Activated CD8-positive, alpha-beta T cell treated with anti-CD3 and anti-CD28 coated beads for 36 hours (primary cell): ENCODE measurements at regions not wholly inside any gene's neighbourhood (a gene's known extent, or its start where the extent isn't known, plus 50 kb on each side); places are given as distances from the start of the nearest gene placed in this dataset.

Experiments used
- ATAC-seq: fragments of 200-7000 bp; cut with Tn5 transposase; one replicate; pipeline ENCODE4 v1.10.0; 2021; ENCODE audit warnings: mild to moderate bottlenecking, moderate library complexity
- CTCF ChIA-PET: fragments of 350-600 bp; sonication (Branson Sonifier 250); formaldehyde crosslinking; loops from one replicate; lab custom pipeline; 2021; ENCODE audit warnings: antibody characterized with exemption; lab: Charles Lee
- POLR2A ChIA-PET: fragments of 350-600 bp; sonication (Branson Sonifier 250); formaldehyde crosslinking; loops from one replicate; lab custom pipeline; 2021; ENCODE audit warnings: antibody characterized with exemption; lab: Charles Lee
- DNase-seq: peaks from one replicate; pipeline ENCODE4 v3.0.0-alpha.2; 2020
- H3K27ac Mint-ChIP-seq: one replicate; pipeline ENCODE4 v1.8.0; 2021; ENCODE audit warnings: mild to moderate bottlenecking, mixed read lengths
- H3K27me3 Mint-ChIP-seq: one replicate; pipeline ENCODE4 v1.8.0; 2021; ENCODE audit warnings: mixed read lengths
- H3K36me3 Mint-ChIP-seq: one replicate; pipeline ENCODE4 v1.8.0; 2021; ENCODE audit warnings: low read depth, mixed read lengths
- H3K4me1 Mint-ChIP-seq: one replicate; pipeline ENCODE4 v1.8.0; 2021; ENCODE audit warnings: low read depth, mixed read lengths
- H3K4me3 Mint-ChIP-seq: one replicate; pipeline ENCODE4 v1.8.0; 2021; ENCODE audit warnings: mild to moderate bottlenecking, moderate library complexity, mixed read lengths
- H3K9me3 Mint-ChIP-seq: one replicate; pipeline ENCODE4 v1.8.0; 2021; ENCODE audit warnings: mixed read lengths
- intact Hi-C: fragments of 100-400 bp; cut with micrococcal nuclease; formaldehyde crosslinking; loops from one replicate; pipeline ENCODE4 v1.10.0; 2022
- TF ChIP-seq, protein P1 (sequence below): fragments of 200-600 bp; IDR thresholded peaks from one replicate; pipeline ENCODE4 v1.8.0; 2022; ENCODE audit warnings: antibody characterized with exemption, mild to moderate bottlenecking

DNA sequence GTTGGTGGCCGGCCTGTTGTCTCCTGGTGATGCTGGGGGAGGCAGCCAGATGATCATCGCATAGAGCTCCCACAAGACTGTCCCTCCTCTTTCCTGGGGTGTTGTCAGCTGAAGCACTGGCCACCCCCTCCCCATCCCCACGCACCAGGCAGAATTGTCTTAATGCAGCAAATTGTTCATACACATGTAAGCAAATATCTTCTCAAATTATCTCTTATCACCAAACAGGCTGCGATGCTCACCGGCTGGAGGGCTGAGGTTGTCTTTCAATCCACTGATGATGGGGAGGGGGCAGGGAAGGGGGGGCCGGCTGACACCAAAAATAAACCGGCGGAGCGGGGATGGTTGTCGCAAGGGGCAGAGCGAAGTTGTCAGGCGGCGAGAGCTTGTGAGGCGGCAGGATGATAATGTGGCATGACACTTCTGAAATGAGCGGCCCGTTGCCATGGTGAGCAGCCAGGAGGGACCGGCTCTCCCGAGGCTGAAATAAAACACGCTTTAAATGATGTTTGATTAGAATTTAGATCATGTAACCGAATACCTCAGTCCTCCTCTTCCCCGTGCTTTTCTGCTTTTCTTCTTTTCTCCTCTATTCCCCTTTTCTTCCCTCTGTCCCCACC lies 59.8 kb downstream of the MRM1 start:
- Mint-ChIP-seq H3K27me3 (peaks cover 16% of the 10 kb centered on the region), H3K27ac (no peak overlapping the region), H3K36me3 (no peaks in the 10 kb centered on the region), H3K4me3 (no peak overlapping the region), H3K9me3 (no peaks in the 10 kb centered on the region), H3K4me1 (peaks cover 8% of the 10 kb centered on the region)
- ATAC-seq (no peak), DNase-seq (no peak)
- intact Hi-C loops = no loop called here
- ChIA-PET POLR2A (no interaction called here), CTCF (no interaction called here)
- TF ChIP-seq, protein P1, sequence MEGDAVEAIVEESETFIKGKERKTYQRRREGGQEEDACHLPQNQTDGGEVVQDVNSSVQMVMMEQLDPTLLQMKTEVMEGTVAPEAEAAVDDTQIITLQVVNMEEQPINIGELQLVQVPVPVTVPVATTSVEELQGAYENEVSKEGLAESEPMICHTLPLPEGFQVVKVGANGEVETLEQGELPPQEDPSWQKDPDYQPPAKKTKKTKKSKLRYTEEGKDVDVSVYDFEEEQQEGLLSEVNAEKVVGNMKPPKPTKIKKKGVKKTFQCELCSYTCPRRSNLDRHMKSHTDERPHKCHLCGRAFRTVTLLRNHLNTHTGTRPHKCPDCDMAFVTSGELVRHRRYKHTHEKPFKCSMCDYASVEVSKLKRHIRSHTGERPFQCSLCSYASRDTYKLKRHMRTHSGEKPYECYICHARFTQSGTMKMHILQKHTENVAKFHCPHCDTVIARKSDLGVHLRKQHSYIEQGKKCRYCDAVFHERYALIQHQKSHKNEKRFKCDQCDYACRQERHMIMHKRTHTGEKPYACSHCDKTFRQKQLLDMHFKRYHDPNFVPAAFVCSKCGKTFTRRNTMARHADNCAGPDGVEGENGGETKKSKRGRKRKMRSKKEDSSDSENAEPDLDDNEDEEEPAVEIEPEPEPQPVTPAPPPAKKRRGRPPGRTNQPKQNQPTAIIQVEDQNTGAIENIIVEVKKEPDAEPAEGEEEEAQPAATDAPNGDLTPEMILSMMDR = no peak

DNA sequence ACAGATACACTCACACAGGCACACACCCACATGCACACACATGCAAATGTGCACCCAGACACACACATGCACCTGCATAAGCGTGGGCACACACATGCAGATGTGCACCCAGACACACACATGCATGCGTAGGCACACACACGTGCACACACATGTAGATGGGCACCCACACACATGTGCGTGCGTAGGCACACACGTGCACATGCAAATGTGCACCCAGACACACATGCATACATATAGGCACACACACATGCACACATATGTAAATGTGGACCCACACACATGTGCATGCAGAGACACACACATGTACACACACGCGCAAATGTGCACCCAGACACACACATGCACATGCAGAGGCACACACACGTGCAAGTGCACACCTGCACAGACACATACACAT lies 60.3 kb downstream of the MRM1 start:
- CTCF ChIA-PET = no interaction called here
- TF ChIP-seq, protein P1 = no peak
- peaks cover 8% of the 10 kb centered on the region for H3K4me1 Mint-ChIP-seq
- intact Hi-C loops = no loop called here
- POLR2A ChIA-PET = no interaction called here
- H3K27me3 Mint-ChIP-seq = peaks cover 12% of the 10 kb centered on the region
- ATAC-seq (no peak), DNase-seq (no peak)
- no peaks in the 10 kb centered on the region for H3K9me3 Mint-ChIP-seq
- no peak overlapping the region for H3K27ac Mint-ChIP-seq
- H3K4me3 Mint-ChIP-seq = no peak overlapping the region
- no peaks in the 10 kb centered on the region for H3K36me3 Mint-ChIP-seq

DNA sequence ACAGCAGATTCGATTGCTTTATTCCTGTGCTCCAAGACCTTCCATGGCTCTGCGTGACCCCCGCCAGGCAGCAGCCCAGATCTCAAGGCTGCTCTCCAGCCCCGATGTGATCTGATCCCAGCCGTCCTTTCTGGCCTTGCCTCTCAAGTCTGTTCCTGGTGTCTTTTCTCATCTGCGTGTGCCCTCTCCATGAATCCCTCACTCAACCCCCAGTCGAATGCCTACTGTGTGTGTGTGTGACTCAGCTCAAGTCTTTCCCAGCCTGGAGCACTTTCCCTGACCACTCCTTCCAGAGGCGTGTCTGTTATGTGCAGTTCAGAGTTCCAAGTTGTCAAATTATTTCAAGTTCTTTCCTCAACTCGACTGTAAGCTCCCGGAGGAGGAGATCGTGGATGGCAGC lies 64.0 kb downstream of the MRM1 start:
- H3K9me3 Mint-ChIP-seq = no peaks in the 10 kb centered on the region
- intact Hi-C loops = no loop called here
- peaks cover 2% of the 10 kb centered on the region for H3K4me1 Mint-ChIP-seq
- CTCF ChIA-PET = no interaction called here
- no peak overlapping the region for H3K27ac Mint-ChIP-seq
- ATAC-seq (no peak), DNase-seq (no peak)
- POLR2A ChIA-PET = no interaction called here
- TF ChIP-seq, protein P1 = no peak
- H3K36me3 Mint-ChIP-seq = no peaks in the 10 kb centered on the region
- peaks cover 2% of the 10 kb centered on the region for H3K27me3 Mint-ChIP-seq
- no peak overlapping the region for H3K4me3 Mint-ChIP-seq

- POLR2A ChIA-PET = no interaction called here
- TF ChIP-seq, protein P1 = no peak
- intact Hi-C loops = no loop called here
- Mint-ChIP-seq H3K36me3 (no peaks in the 10 kb centered on the region), H3K27ac (no peak overlapping the region), H3K4me3 (no peak overlapping the region), H3K4me1 (peaks cover 2% of the 10 kb centered on the region), H3K27me3 (no peaks in the 10 kb centered on the region), H3K9me3 (no peaks in the 10 kb centered on the region)
- CTCF ChIA-PET = no interaction called here
- ATAC-seq (peak; percentile 62), DNase-seq (peak; percentile 13)
Observed at GRCh38 chr17:36667922-36668321, 66.5 kb downstream of the MRM1 start.

DNA sequence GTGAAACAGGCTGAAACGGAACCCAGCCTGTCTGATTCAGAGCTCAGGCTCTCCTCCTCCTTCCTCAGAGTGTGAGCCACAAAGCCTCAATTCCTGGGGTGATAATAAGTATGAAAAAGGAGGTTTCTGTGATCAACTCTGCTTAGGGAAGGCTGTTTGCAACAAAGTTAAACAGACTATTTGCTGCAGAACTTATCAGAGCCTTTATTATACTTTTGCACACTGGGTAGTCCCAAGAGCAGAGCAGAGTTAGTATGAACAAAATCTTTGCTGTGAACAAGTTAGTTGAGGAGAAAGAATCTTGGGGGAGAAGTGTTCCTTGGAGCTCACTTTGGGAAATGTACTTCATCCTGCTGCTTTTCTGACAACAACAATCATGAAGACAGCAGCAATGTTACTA lies 67.4 kb downstream of the MRM1 start:
- ChIA-PET POLR2A (no interaction called here), CTCF (no interaction called here)
- Mint-ChIP-seq H3K4me3 (no peak overlapping the region), H3K36me3 (no peaks in the 10 kb centered on the region), H3K27me3 (no peaks in the 10 kb centered on the region), H3K9me3 (no peaks in the 10 kb centered on the region), H3K27ac (no peak overlapping the region), H3K4me1 (peaks cover 9% of the 10 kb centered on the region)
- DNase-seq (no peak), ATAC-seq (no peak)
- intact Hi-C loops = no loop called here
- TF ChIP-seq, protein P1 = no peak
